Stomach smooth muscle (tissue), 2 donors: ENCODE measurements at regions not wholly inside any gene's neighbourhood (a gene's known extent, or its start where the extent isn't known, plus 50 kb on each side); places are given as distances from the start of the nearest gene placed in this dataset.
"Not testable (repeated sequence)": the region's sequence is repeated elsewhere in the genome, so short reads cannot be mapped to it uniquely, and the experiment has no call there.

Experiments
- H3K27ac ChIP-seq: one replicate; pipeline ENCODE4 v1.7.0; 2013; ENCODE audit warnings: mild to moderate bottlenecking, low read length, inconsistent platforms
- H3K27me3 ChIP-seq, 2 donors: one replicate each; pipeline ENCODE4 v1.7.0; 2013; ENCODE audit warnings: low read length in 2 of 2; ENCODE audit not compliant: insufficient read depth in 2 of 2, control insufficient read depth in 1 of 2
- H3K36me3 ChIP-seq, 2 donors: one replicate each; pipeline ENCODE4 v1.7.0; 2013; ENCODE audit warnings: low read length in 2 of 2; ENCODE audit not compliant: control insufficient read depth in 2 of 2, insufficient read depth in 2 of 2
- H3K4me1 ChIP-seq: one replicate; pipeline ENCODE4 v1.7.0; 2013; ENCODE audit warnings: low read length; ENCODE audit not compliant: control insufficient read depth, insufficient read depth
- H3K4me3 ChIP-seq, 2 donors: one replicate each; pipeline ENCODE4 v1.7.0; 2013; ENCODE audit warnings: low read length in 2 of 2
- H3K9ac ChIP-seq, 2 donors: one replicate each; pipeline ENCODE4 v1.7.0; 2013; ENCODE audit warnings: low read length in 2 of 2, mild to moderate bottlenecking in 1 of 2
- H3K9me3 ChIP-seq, 2 donors: one replicate each; pipeline ENCODE4 v1.7.0; 2013; ENCODE audit warnings: low read length in 2 of 2; ENCODE audit not compliant: control insufficient read depth in 2 of 2
- donor health status: healthy.
- donor health status: Pancreatic carcinoma.

- H3K9me3 ChIP-seq, H3K27ac ChIP-seq, H3K27me3 ChIP-seq, H3K9ac ChIP-seq, H3K4me1 ChIP-seq, H3K4me3 ChIP-seq, H3K36me3 ChIP-seq: not testable (repeated sequence)
Measured at GRCh38 chrX:42342981-42343380, 419.6 kb upstream of the CASK start.
